ENCODE measurements at regions not wholly inside any gene's neighbourhood (a gene's known extent, or its start where the extent isn't known, plus 50 kb on each side); places are given as distances from the start of the nearest gene placed in this dataset.

GRCh38 chrX:39465467-39465866, 632.3 kb downstream of the BCOR start:
- DNase-seq (ENCODE audit: low read depth), result no peak
- no peak for TF ChIP-seq CTCF (conservative IDR thresholded peaks at IDR 0.05; ENCODE audit: low read depth, low read length)

GRCh38 chrX:39465906-39466305, 631.9 kb downstream of the BCOR start:
- no peak overlapping the region for H3K4me3 ChIP-seq (ENCODE audit: low read depth, low read length)
- DNase-seq (ENCODE audit: low read depth), result no peak
- TF ChIP-seq CTCF (conservative IDR thresholded peaks at IDR 0.05; ENCODE audit: low read depth, low read length), result no peak

More at GRCh38 chrX:39465467-39465866, 632.3 kb downstream of the BCOR start:
- H3K4me3 ChIP-seq (ENCODE audit: low read depth, low read length), result no peak overlapping the region

GRCh38 chrX:39469126-39469525, 628.6 kb downstream of the BCOR start:
- no peak for DNase-seq (ENCODE audit: low read depth)
- H3K4me3 ChIP-seq (ENCODE audit: low read depth, low read length), result no peak overlapping the region
- TF ChIP-seq CTCF (conservative IDR thresholded peaks at IDR 0.05; ENCODE audit: low read depth, low read length), result no peak

- DNase-seq (ENCODE audit: low read depth), result no peak
- no peak for TF ChIP-seq CTCF (conservative IDR thresholded peaks at IDR 0.05; ENCODE audit: low read depth, low read length)
- no peak overlapping the region for H3K4me3 ChIP-seq (ENCODE audit: low read depth, low read length)
Observed at GRCh38 chrX:39470588-39471407, 627.0 kb downstream of the BCOR start.

GRCh38 chrX:39472161-39472560, 625.6 kb downstream of the BCOR start:
- no peak for DNase-seq (ENCODE audit: low read depth)
- TF ChIP-seq CTCF (conservative IDR thresholded peaks at IDR 0.05; ENCODE audit: low read depth, low read length), result no peak
- no peak overlapping the region for H3K4me3 ChIP-seq (ENCODE audit: low read depth, low read length)

GRCh38 chrX:39473812-39474211, 623.9 kb downstream of the BCOR start:
- no peak overlapping the region for H3K4me3 ChIP-seq (ENCODE audit: low read depth, low read length)
- no peak for DNase-seq (ENCODE audit: low read depth)
- TF ChIP-seq CTCF (conservative IDR thresholded peaks at IDR 0.05; ENCODE audit: low read depth, low read length), result no peak

GRCh38 chrX:39475372-39475771, 622.4 kb downstream of the BCOR start:
- no peak for DNase-seq (ENCODE audit: low read depth)

More at GRCh38 chrX:39475372-39475771, 622.4 kb downstream of the BCOR start:
- no peak for TF ChIP-seq CTCF (conservative IDR thresholded peaks at IDR 0.05; ENCODE audit: low read depth, low read length)
- no peak overlapping the region for H3K4me3 ChIP-seq (ENCODE audit: low read depth, low read length)
